GM19395 (cell line): ENCODE measurements at regions not wholly inside any gene's neighbourhood (a gene's known extent, or its start where the extent isn't known, plus 50 kb on each side); places are given as distances from the start of the nearest gene placed in this dataset.
"Not testable (repeated sequence)": the region's sequence is repeated elsewhere in the genome, so short reads cannot be mapped to it uniquely, and the experiment has no call there.

Source experiments
- ATAC-seq: cut with Tn5 transposase; IDR thresholded peaks from one replicate; pipeline ENCODE4 v1.9.1; 2021; ENCODE audit warnings: mild to moderate bottlenecking, moderate library complexity; ENCODE audit not compliant: unreplicated experiment

DNA sequence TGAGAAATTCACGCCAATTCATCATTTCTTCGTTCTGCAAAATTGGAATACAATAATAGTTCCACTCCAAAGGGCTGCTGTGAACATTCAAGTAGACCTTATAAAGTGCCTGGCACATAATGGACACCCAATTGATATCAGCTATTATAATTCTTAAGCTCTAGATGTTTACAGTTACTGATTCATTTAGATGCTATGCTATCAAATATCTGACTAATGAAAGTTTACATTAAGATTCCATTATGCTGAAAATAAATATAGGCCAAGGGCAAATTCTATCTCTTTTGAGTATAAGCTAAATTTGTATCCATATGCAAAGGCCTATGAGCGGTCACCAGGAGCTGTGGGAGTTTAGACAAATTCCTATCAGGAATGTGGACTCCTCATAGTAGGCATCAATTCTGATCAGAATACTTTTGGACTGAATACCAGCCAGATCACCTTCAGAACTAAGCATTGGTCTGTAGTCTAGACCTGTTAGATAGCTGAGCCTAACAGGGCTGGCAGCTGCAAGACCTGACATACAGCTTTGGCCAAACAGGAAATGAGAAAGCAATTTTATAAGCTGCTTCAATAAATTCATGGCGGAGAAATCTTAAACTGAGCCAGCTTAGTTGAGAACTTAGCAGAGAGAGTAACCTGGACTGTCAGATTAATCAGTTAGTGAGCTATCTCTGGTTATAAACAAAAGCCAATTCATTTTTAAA is 384.3 kb upstream of the ACTRT1 start:
- no peak for ATAC-seq

DNA sequence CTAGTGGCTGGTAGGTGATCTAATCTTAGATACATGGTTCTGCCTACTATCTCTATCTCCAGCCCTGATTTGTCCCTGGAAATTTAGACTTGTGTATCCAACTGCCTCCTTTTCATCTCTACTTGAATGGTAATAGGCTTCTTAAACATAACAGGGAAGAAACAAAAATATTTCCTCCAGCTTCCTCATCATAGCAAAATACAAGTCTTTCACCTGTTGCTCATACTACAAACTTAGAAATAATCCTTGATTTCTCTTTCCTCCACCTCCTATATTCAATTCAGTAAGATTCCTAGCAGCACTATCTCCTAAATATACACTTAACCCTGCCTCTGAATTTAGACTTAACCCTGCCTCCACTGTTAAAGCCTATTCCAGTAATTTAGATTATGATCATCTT is 373.3 kb upstream of the ACTRT1 start:
- no peak for ATAC-seq

DNA sequence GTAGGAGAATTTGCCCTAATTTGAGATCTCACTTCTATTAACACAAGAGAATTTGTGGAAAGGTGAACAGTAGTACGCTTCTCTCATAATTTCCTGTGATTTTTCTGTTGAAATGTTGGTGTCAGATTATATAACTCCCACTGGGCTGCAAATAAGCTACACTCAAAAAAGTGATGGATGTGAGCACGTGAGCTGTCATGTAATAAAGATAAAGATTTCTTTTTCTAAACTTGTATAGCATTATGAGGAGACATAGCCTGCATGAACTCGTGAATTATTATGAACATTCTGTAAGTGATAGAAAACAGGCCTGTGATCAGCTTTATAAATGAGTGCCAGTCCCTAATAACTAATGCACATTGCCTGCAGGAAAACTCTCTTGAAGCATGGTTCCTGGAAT is 356.6 kb upstream of the ACTRT1 start:
- ATAC-seq = no peak

DNA sequence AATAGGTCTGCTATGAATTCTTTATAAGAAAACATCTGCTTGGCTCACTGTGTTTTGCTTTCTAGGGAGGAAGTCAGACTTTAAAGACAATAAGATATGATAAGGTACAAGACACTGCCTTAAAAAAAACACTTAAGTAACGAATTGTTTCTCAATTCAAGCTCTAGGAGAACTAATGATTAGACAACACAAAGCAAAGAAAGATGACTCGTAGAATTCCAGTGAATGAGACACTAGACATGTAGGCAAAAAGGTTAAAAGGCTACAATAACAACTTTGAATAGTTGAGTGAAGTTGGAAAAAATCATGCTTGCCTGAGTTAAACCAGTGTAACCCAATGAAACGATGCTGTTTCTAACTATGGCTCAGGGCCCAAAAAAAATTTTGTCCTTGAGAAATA is 344.4 kb upstream of the ACTRT1 start:
- ATAC-seq = no peak

DNA sequence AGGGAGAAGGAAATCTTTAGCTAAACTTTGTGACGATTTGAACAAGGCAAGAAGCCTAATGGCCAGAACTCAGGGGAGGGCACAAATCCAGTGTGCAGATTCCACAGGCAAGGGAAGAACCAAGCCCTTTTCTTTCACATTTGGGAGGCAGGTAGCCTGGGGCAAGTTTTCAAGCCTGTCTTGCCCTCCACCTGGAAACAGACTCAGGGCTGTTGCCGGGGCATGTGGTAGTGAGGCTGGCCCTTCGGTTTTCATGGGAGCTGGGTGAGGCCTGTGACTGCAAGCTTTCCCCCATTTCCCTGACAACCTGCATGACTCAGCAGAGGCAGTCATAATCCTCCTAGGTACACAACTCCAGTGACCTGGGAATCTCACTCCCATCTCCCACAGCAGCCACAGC is 331.6 kb upstream of the ACTRT1 start:
- ATAC-seq = not testable (repeated sequence)

DNA sequence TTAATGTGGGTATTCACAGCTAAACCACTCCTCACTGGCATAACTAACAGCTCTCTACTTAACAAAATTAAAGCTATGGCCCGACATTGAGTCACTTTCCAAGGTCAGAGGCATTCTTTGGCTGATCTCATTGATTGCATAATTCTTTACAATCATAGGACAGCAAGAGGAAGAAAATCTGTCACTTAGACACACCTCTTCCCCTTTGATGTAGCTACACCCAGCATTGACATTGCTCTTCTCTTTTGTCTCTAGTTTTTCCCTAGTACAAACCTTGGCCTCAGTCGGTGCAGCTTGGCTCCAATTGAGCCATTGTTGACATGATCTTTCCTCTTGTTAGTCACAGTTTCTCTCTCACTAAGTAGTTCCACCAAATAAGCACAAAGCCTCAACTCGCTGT is 313.3 kb upstream of the ACTRT1 start:
- ATAC-seq = no peak

DNA sequence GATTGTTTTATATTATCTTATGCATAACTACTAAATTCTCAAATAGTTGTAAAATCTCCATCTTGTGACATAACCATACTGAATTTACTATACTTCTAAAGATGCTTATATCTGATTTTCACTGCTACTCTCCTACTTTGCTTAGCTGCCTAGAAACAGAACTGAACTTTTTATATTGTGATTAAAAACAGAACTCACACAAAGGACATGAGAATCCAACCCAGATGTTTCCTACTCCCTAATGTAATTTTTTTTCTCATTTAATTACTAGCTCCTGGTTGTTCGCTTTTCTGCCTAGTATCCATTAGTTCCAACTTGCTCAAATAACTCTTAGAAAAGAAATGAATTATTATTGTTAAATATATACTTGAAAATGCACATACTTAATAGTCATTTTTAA is 283.5 kb upstream of the ACTRT1 start:
- no peak for ATAC-seq

GRCh38 chrX:128334821-128335220 is 282.6 kb upstream of the ACTRT1 start:
- ATAC-seq = no peak

- ATAC-seq = no peak
Observed at GRCh38 chrX:128310912-128311311, 258.7 kb upstream of the ACTRT1 start.

GRCh38 chrX:128309311-128309710 is 257.1 kb upstream of the ACTRT1 start:
- no peak for ATAC-seq

DNA sequence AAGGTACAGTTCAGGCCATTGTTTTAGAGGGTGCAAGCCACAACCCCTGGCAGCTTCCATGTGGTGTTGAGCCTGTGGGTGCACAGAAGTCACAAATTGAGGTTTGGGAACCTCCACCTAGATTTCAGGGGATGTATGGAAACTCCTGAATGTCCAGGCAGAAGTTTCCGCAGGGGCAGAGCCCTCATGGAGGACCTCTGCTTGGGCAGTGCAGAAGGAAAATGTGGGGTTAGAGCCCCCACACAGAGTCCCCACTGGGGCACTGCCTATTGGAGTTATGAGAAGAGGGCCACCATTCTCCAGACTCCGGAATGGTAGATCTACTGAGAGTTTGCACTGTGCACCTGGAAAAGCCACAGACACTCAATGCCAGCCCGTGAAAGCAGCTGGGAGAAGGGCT is 242.0 kb upstream of the ACTRT1 start:
- no peak for ATAC-seq

GRCh38 chrX:128287693-128288092 is 235.5 kb upstream of the ACTRT1 start:
- no peak for ATAC-seq

DNA sequence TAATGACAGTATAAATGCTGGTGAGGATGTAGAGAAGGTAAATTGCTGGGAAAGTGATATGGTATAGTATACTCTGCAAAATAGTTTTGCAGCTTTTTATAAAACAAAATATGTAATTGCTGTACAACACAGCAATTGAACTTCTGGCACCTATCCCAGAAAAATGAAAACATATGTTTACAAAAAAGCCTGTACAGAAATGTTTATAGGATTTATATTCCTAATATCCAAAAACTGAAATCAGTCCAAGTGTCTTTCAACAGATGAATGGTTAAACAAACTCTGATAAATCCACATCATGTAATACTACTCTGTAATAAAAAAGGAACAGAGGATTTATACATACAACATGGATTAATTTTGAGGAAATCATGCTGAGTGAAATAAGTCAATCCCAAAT is 198.4 kb upstream of the ACTRT1 start:
- ATAC-seq = no peak

DNA sequence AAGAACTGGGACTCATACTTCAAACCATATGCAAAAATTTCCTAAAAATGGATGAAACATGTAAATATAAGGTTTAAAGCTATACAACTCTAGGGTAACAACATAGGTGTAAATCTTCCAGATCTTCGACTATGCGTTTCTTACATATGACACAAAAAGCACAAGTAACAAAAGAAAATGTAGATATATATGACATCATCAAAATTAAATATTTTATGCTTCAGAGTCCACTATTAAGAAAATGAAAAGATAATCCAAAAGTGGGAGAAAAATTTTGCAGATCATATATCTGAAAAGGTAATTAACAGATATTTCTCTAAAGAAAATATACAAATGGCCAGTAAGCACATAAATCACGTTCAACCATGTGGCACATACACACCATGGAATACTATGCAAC is 164.2 kb upstream of the ACTRT1 start:
- no peak for ATAC-seq

DNA sequence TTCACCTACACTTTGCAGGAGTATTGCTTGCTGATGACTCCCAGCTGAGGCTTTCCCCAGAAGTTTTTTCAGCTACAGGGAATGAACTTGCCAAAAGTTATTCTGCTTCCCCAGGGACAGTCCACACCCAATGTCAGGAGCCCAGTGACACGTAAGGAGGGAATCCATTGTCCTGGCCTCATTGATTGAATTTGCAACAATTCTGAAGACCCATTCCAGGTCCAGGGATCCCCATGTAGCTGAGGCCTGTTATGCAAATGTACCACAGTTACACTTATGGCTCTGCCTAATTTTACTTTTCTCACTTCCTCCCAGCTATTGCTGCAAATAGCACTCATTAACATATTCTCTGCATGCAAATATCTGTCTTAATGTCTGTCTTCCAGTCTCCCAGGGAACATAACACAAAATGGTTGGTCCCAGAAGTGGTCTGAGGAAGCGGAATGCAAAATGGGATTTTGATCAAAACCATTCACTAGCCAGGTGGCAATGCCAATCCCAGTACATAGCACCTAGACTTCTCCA is 113.7 kb upstream of the ACTRT1 start:
- ATAC-seq = no peak

DNA sequence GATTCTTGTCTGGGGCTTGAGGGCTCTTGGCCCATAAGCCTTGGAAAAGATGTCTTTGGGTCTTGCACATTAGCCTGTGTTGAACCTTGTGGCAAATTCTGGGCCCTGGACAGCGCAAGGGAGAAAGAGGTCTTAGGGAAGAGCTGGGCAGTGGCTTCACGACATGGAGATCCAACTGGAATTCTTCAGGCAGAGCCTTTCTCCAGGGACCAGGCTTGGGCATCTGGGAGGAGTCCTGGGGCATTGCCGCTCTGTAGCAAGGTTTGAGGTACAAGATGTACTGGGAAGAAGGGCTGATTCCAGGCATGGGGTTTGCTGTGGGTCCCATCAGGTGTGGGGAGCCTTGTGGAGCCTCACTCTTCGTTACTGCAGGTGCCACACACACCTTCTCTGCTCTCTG is 104.0 kb upstream of the ACTRT1 start:
- ATAC-seq = no peak

DNA sequence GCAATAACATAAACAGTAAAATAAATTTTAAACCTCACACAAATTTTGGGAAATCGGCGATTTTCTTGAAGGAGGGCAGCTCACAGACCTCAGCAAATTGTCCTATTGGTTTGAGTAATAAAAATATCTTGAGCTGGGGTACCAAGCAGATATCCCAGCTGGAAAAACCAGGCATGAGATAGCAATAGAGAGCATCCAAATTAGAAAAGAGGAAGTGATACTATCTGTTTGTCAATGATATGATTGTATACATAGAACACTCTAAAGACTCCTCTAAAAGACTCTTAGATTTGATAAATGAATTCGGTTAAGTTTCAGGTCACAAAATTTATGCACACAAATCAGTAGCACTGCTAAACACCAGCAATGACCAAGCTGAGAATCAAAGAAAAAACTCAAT is 90.5 kb upstream of the ACTRT1 start:
- no peak for ATAC-seq

GRCh38 chrX:128106630-128107029 is 54.4 kb upstream of the ACTRT1 start:
- no peak for ATAC-seq

GRCh38 chrX:128105659-128106058 is 53.5 kb upstream of the ACTRT1 start:
- ATAC-seq = no peak
